DMS114 treated with DMSO at 0.1 percent for 48 hours (cell line): ENCODE measurements at regions not wholly inside any gene's neighbourhood (a gene's known extent, or its start where the extent isn't known, plus 50 kb on each side); places are given as distances from the start of the nearest gene placed in this dataset.
"Not testable (repeated sequence)": the region's sequence is repeated elsewhere in the genome, so short reads cannot be mapped to it uniquely, and the experiment has no call there.

Experiments used
- DNase-seq: peaks from one replicate; lab custom pipeline; 2025; ENCODE audit not compliant: unreplicated experiment; lab: John Stamatoyannopoulos, UW

DNA sequence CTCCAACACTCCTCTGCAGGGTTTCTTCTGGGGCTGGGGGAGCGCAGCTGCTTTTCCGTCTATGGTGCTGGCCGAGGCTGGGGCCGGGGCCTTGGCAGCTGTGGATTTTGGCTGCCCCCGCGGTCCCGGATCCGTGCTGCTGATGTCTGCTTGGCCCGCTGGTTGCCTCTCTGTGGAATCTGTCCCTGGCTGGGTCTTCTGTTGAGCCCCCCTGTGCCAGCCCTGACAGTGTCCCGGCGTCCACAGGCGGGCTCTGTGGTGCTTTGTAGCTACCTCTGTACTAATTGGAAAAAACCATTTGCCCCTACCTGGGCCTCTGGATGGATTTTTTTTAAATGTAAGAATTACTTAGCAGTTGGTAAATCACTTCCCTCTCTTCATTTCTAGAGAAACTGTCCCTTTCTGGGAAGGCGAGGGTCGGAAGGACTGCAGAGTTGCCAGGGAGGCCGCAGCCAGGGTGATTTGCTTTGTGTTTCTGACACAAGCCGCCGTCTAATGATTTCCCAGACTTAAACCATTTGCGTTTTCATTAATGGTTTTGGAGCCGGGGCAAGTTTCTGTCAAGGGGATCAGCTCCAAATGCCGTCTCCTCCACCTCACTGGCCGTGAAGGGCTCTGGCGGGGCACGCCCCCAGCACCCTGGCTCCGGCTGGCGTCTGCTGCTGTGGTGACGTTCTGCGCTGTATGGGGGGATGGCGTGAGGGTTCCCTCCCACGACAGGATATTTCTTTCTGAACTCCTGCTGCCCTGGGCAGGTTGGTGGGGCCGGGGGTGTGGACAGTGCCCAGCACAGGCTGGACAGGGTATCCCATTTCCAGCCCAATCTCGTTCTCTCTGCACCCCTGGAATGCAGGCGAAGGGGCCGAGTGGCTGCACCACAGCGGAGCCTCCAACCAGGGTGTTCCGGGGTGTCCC is 201.7 kb downstream of the LAT start:
- not testable (repeated sequence) for DNase-seq

DNA sequence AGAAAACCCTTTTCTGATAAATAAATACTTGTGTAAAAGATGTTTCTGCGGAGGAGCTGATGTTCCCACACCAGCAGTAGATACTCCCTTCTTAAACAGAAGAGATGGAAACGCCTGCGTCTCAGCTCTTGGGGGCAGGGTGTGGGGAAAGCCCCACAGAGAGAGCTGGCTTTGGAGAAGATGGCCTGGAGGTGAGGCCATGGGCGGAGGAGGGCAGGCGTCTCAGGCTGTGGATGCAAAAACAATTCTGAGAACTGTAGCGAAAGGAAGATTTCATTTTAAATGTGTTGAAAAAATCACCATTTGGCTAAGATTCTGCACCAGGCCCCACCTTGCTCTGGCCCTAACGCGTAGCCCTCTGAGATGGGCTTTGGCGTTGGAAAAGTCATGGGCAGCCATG is 201.0 kb downstream of the LAT start:
- DNase-seq, result not testable (repeated sequence)

DNA sequence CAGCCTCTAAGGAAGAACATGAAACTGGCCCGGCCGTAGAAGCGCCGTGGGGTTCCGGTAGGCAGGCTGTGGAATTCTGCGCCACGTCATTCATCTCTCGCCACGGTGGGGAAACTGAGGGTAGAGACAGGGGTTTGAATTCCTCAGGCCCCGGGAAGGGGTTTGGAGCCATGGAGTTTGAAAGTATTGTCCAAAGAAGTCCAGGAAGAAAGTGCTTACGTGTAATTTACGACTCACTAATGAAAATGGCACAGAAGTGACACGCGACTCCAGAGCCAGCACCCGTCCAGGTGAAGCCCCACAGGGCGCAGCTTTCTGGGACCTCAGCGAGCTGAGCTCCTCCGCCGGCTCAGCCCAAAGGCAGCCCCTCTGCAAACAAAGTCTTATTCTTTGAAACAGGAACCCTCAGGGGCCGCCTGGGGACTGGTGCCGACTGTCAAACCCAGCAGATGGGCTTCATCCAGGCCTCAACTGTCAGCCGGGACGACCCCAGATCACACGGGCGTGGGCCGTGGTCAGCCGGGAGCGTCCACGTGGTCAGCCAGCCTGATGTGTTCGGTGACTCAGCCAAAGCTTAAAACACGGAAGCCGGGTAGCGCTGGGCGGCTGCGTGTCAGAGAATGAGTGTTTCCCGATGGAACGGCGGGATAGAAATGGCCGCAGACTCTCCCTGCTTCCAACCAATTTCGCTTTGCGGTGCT is 200.0 kb downstream of the LAT start:
- not testable (repeated sequence) for DNase-seq

DNA sequence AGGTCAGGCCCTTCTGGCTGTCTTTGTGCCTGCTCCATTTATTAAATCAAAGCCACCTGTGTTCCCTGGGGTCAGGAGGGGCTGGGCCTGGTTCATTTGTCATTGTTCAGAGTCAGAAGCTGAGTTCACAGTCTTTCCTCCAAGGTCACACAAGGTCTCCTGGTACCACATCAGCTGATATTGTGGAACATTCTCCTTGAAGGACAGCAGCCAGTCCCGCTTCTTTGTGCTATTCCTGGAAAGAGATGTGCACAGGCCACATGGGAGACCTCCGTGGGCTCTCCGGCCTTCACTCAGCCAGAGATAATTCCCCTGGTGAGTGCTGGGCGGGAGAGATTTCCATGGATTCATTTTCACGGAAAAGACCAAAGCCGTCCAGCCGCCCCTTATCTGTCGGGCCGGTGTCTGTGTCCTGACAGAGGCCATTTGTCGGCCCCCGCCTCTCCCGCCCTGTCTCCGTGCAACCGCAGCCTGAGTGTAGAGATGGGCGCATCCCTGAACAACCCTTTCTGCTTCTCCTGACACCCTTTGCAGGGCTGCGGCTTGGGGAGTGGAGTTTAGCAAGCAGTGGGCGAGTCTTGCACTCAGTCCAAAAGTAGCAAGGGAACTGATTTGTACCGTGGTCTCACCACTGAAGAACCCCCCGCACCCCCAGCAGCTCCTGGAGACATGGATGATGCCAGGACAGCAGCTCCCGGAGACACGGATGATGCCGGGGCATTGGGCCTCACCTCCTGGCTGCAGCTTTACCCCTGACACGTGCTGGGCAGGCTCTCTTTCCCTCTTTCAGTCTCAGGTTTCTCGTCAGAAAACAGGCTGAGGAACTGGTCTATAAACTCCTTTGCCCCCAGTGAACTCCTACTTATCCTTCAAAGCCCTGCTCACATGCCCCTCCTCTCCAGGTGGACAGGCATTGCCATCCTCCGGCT is 198.4 kb downstream of the LAT start:
- not testable (repeated sequence) for DNase-seq

DNA sequence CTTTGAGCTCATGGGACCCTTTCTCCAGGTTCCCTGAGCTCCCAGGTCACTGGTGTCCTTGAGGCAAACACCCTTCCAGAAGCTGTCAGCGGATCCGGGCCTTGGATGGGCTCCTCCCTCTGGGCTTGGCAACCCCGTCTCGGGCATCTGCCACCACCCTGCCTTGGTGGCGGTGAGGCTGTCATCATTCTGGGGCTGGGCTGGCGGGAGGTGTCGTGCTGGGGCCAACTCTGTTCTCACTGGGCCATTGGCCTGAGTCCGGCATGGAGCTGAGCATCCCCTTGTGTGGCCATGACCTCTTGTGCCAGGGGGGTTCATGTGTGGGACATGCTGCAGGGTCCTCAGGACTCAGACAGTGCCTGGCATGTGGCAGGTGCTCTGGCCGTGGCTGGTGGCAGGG is 197.6 kb downstream of the LAT start:
- no peak for DNase-seq

DNA sequence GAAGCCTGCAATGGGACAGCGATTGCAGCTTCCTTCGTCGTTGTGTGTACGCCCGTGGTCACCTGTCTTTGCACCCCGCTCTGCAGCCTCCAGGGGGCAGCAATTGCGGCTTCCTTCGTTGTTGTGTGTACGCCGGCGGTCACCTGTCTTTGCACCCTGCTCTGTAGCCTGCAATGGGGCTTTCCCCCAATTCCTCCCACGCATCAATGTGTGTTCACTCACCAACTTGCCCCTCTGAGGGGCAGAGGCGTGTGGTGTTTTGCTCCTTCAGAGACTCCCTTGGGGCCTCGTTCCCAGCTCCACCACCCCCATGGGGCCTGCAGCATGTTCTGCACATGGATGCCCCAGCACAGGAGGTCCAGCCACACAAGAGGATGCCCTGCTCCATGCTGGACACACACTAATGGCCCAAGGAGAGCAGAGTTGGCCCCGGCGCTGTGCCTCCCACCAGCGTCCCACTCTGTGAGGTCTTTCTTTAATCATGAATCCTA is 197.1 kb downstream of the LAT start:
- DNase-seq, result not testable (repeated sequence)

DNA sequence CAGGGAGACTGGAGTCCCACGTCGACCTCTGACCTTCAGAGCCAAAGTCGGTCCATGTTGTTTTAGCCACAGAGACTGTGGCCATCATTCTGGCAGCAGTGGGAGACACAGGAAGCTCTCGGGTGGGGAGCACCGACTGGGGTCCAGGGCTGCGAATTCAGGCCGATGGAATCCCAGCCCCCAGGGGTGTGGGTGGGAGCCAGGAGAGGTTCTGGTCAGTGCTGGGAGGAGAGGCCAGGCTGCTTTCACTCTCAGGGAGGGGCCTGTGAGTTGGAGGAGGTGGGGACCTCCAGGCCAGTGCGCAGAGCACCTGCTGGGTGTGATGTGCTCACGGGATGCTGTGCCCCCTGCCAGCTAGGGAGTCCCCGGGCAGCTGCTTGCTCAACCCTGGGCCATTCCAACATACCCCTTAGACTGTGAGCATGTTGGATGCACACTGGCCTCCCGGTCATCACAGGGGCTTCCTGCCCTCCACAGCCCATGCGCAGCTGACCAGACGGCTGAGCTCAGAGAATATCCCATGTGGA is 196.5 kb downstream of the LAT start:
- not testable (repeated sequence) for DNase-seq

DNA sequence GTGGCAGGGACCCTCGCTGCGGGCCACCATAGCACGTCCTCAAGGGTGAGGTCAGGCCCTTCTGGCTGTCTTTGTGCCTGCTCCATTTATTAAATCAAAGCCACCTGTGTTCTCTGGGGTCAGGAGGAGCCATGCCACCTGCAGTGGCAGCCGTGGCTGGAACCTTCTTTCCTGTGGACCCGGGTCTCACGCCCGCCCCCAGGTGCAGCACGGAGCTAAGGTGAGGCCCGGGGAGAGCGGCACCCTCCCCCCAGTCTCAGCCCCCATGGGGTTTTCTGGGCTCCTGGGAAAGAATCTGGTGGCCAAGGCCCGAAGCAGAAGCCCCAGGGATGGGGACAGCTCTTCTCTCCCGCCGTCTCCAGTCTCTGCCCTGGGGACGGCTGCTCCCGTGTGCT is 195.4 kb downstream of the LAT start:
- DNase-seq, result not testable (repeated sequence)

DNA sequence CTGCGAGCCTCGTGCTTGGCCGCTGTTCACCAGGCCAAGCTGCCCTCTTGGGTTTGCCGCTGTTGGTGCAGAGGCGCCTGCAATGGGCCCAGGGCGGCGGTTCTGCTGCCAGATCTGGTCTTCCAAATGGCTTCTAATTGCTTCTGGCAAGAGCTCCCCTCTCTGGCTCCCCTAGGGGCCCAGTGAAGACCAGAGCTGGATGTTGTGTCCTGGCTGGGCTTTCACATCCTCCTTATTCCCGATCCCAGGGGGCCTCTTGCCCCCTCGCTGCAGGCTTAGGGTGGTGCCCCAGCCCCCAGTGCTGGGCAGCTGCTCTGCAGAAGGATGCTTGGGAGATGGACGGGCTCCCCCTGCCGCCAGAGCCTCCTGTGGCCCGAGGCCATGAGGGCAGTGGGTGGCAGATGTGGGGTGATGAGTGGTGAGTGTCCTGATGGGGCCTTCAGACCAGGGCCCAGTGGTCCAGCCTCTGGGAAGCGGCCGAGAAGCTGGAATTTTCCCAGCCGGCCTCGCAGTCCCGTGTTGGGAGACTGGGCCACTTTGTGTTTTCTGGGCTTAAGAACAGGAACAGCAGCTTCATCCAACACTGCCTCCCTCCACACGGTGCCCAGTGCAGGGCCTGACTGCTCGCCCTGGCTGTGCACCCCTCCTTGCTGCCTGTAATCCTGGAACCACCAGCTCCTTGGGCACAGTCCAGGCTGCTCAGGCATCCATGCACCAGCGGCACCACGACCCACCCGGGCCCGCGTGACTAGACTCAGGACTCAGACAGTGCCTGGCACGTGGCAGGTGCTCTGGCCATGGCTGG is 194.8 kb downstream of the LAT start:
- not testable (repeated sequence) for DNase-seq

DNA sequence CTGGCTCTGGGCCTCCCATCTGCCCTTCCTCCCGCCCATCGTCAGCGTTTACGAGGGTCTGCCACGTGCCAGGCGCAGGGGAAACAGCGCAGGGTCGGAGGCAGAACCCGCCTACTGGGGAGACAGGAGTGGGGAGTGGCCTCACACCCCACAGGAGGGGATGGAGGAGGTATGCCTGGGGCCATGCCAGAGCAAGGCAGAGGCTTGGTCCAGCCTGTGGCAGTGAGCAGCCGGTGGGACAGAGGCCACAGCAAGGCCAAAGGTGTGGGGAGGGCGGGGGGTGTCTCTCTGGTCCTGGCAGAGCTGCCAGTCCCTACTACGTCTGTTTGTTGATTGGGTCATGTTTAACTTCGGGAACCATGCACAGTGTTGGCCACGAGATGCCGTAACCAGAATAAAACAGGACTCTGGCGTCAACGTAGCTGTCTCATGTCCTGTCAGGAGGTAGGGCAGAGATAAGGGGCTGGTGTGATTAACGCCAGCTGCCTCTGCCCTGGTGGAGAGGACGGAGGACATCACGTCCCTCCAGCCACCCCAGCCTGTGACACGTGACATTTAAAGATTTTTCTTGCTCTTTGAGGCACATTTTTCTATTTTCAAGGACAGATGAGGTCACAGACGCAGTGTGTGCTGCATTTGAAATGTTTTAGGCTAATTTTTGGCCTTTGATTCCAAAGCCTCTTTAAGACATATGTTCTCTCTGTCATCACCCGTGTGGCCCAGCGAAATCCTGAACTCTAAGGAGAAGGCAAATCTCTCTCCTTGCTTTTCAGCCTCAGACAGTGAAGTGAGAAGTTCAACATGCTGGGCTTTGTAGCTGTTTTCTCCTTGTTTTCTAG is 193.3 kb downstream of the LAT start:
- not testable (repeated sequence) for DNase-seq

DNA sequence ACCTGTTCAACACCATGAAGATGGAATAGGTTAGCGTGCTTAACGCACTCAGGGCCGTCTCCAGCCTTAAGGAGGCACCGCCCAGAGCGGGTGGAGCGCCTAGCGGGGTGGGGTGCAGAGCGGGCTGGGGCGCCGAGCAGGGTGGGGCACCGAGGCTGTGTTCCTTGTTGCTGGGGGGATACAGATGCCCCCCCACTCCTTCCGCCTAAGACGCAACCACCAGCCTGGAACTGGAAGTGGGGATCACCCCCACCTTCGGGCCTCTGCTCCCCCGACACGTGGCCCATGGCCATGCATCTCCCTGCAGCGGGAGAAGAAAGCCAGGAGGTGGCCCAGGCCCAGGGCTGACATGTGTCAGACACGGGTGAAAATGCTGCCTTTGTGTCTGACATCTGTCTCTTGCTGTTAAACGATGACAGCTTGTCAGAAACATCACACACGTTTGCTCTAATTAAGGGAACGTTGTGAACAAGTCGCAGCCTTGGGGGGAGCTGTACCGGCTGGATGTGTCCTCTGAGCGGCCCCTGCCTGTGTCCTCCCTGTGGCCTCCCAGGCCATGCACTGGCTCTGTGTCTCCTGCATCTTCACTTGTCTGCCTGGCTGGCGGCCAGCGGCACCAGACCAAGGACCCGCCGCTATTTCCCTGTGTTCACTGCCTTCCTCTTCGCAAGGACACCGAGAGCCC is 192.5 kb downstream of the LAT start:
- not testable (repeated sequence) for DNase-seq

DNA sequence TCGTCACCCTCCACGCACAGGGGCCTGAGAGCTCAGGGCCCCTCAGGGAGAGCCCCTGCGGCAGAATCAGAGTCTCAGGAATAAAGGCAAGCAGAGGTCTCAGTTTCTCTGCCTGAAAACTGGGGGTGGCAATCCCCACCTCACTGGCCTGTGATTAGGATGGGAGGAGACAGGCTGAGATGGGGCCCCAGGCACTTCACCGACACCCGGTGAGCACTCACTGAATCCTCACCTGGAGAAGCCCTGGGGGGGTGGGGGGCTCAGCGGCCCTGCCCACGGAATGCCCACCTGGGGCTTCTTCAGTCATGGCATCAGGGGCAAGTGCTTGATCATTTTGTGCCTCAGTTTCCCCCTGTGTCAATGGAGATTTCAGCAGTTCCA is 192.0 kb downstream of the LAT start:
- not testable (repeated sequence) for DNase-seq

DNA sequence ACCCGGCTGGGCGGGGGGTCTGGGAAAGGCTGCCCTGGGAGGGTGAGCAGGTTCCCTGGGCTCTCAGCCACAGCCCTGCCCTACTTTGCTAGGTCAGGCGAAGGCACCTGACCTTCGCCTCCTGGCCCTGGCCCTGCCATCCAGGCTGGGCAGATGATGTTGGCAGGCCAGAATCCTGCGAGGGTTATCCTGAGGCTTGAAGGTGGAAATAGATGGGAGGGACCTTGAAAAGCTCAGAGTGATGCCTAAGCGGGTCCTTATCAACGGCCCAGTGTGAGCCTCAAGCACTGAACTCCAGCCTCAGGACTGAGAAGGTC is 191.3 kb downstream of the LAT start:
- not testable (repeated sequence) for DNase-seq

DNA sequence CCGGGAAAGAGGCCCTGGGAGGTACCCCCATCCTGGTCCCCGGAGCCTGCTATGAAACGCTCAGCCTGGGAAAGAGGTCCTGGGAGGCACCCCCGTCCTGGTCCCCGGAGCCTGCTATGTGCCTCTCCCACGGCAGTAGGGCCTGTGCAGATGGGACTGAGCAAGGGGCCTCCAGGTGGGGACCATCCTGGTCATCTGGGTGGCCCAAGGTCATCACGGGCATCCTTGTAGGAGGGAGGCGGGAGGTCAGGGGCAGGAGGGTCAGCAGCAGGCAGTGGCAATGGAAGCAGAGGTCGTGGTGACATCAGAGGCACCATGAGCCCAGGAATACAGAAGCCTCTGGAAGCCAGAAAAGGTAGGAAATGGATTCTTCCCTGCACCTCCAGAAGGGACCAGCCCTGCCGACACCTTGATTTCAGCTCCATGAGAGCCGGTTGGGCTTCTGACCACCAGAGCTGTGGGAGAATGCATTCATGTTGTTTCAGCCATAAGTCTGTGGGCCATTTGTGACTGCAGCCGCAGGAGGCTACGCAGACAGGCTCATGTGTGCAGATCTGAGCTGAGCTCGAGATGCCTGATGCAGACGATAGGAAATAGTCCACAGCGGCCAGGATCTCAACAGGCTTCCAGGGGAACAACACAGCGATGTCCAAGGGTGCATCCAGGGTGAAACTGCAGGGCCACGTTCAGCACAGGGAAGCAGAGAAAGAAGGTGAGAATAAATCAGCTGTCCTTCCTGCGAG is 190.7 kb downstream of the LAT start:
- not testable (repeated sequence) for DNase-seq

DNA sequence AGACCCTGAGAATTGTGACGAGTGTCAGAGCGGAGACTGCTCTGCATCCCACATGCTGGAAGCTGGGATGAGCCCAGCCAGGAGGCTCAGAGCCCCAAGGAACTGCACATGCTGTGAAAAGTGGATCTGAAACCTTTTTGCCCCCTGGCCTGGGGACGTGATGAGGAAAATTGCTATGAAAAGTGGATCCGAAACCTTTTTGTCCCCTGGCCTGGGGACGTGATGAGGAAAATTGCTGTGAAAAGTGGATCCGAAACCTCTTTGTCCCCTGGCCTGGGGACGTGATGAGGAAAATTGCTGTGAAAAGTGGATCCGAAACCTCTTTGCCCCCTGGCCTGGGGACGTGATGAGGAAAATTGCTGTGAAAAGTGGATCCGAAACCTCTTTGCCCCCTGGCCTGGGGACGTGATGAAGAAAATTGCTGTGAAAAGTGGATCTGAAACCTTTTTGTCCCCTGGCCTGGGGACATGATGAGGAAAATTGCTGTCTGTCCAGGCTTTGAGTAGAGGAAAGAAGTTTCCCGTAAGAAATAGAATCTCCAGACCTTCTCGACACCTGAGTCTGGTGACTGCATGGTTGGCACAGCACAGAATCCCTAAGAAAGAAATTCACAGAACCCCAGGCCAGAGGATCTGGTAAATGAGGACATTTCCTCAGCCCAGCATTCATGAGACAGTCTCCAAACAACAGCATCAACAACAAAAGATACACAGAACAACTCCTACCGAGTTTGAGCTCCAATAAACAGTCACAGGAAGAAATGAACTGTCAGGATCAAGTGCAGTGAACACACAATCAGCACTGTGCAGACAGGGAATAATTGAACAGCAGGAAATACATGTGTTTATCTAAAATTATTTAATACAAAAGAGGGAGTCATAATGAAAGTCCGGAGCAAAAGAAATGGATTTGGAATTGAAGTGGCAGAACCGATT is 188.8 kb downstream of the LAT start:
- DNase-seq, result not testable (repeated sequence)

DNA sequence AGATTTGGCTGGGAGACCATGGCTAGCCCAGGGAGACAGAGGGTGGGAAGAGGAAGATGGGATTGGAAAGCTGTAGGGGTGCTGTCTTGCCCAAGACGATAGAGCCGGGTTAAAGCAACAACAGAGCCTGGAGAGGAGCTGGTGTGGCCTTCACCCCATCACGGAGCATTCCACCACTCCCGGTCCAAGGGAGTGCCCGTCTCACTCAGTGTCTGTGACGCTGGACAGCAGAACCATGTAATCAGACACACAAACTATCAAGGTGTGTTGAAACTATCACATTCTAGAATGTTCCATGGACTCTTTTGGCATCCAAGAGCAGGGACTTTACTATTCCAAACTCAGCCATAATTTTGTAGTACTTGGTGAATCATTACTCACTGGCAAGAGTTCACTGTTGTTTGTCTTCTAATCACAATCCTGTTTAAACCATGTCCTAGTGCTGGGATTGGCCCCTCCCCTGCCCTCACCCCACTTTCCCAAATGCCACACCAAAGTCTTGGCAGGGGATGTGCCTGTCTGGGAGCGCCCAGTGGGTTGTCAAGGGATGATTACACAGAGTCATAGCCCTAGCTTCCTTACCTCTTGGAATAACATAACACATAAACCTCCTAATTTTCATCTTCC is 187.4 kb downstream of the LAT start:
- not testable (repeated sequence) for DNase-seq
